Activated naive CD8-positive, alpha-beta T cell treated with anti-CD3 and anti-CD28 coated beads, Interleukin-2, amount 10 ng/mL, durations not matched to agents 7 days and 5 days (primary cell): ENCODE measurements at regions not wholly inside any gene's neighbourhood (a gene's known extent, or its start where the extent isn't known, plus 50 kb on each side); places are given as distances from the start of the nearest gene placed in this dataset.

Source experiments
- ATAC-seq: fragments of 150-1000 bp; cut with Tn5 transposase; one replicate; pipeline ENCODE4 v1.10.0; 2021; ENCODE audit warnings: low read depth, moderate library complexity
- POLR2A ChIA-PET: fragments of 350-600 bp; sonication (Branson Sonifier 250); formaldehyde crosslinking; loops from one replicate; lab custom pipeline; 2021; ENCODE audit warnings: antibody characterized with exemption; lab: Charles Lee
- DNase-seq: peaks from one replicate; pipeline ENCODE4 v3.0.0; 2021
- H3K27ac Mint-ChIP-seq: one replicate; pipeline ENCODE4 v1.8.0; 2022; ENCODE audit warnings: mild to moderate bottlenecking, mixed read lengths
- H3K27me3 Mint-ChIP-seq: one replicate; pipeline ENCODE4 v1.8.0; 2022; ENCODE audit warnings: mild to moderate bottlenecking, moderate library complexity, mixed read lengths
- H3K36me3 Mint-ChIP-seq: one replicate; pipeline ENCODE4 v1.8.0; 2021; ENCODE audit warnings: mild to moderate bottlenecking, mixed read lengths
- H3K4me1 Mint-ChIP-seq: one replicate; pipeline ENCODE4 v1.8.0; 2021; ENCODE audit warnings: mixed read lengths
- H3K4me3 Mint-ChIP-seq: one replicate; pipeline ENCODE4 v1.8.0; 2022; ENCODE audit warnings: mild to moderate bottlenecking, moderate library complexity, mixed read lengths
- H3K9me3 Mint-ChIP-seq: one replicate; pipeline ENCODE4 v1.8.0; 2021; ENCODE audit warnings: mixed read lengths

- H3K4me1 Mint-ChIP-seq = no peaks in the 10 kb centered on the region
- no peak for DNase-seq
- no peaks in the 10 kb centered on the region for H3K27me3 Mint-ChIP-seq
- no peak for ATAC-seq
- no peaks in the 10 kb centered on the region for H3K9me3 Mint-ChIP-seq
- no peak overlapping the region for H3K4me3 Mint-ChIP-seq
- H3K36me3 Mint-ChIP-seq = no peaks in the 10 kb centered on the region
- POLR2A ChIA-PET = no interaction called here
- no peak overlapping the region for H3K27ac Mint-ChIP-seq
Measured at GRCh38 chr2:138193416-138194213, 229.3 kb downstream of the HNMT start.

GRCh38 chr2:138201286-138201685 is 237.0 kb downstream of the HNMT start:
- Mint-ChIP-seq H3K4me3 (no peak overlapping the region), H3K27me3 (no peaks in the 10 kb centered on the region), H3K27ac (no peak overlapping the region), H3K9me3 (peaks cover 3% of the 10 kb centered on the region), H3K4me1 (no peaks in the 10 kb centered on the region), H3K36me3 (no peaks in the 10 kb centered on the region)
- ATAC-seq = no peak
- POLR2A ChIA-PET = no interaction called here
- no peak for DNase-seq

- no peak for DNase-seq
- H3K27me3 Mint-ChIP-seq = no peaks in the 10 kb centered on the region
- H3K36me3 Mint-ChIP-seq = no peaks in the 10 kb centered on the region
- ATAC-seq = no peak
- H3K4me3 Mint-ChIP-seq = no peak overlapping the region
- H3K4me1 Mint-ChIP-seq = no peaks in the 10 kb centered on the region
- POLR2A ChIA-PET = no interaction called here
- peaks cover 3% of the 10 kb centered on the region for H3K9me3 Mint-ChIP-seq
- H3K27ac Mint-ChIP-seq = no peak overlapping the region
Measured at GRCh38 chr2:138202762-138203161, 238.5 kb downstream of the HNMT start.

- Mint-ChIP-seq H3K27me3 (no peaks in the 10 kb centered on the region), H3K4me3 (no peak overlapping the region), H3K4me1 (no peaks in the 10 kb centered on the region), H3K36me3 (no peaks in the 10 kb centered on the region), H3K27ac (no peak overlapping the region), H3K9me3 (peaks cover 3% of the 10 kb centered on the region)
- DNase-seq (no peak), ATAC-seq (no peak)
- POLR2A ChIA-PET = no interaction called here
Measured at GRCh38 chr2:138205281-138205680, 241.0 kb downstream of the HNMT start.

DNA sequence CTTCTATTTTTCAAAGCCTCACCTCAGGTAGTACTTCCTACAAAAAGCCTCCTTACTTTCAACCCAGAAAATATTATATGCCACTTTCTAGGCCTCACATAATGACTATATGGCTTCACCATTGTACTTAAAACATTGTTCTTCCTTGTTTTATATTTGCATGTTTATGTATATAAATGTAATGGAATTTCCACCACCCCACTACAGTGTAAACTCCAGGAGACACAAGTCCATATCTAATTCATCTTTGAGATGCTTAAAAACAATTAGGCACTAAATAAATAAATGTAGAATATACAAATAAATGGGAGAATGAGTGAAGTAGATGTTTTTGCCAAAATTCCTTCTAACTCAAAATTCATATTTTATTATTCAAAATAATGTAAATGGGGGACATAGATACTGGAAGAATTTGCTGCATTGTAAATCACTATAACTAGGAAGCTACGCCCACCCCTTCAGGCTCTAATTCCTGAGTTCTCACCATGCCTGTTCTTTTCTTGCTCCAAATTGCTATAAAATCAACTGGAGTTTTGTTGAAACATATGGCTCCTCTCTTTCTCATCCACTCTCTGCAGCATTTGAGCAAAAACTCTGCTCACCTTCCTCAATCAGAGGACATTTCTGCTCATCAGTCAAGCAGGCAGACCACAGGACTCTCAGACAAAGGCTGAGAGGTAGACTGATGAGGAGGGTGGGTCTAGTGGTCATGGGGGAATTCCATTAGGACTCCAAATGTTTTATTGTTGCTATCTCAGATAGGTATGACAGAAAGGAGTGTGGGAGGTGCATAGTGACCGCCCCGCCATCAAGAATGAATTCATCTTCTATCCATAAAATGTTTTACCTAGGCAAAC is 243.0 kb downstream of the HNMT start:
- H3K4me1 Mint-ChIP-seq = no peaks in the 10 kb centered on the region
- peaks cover 3% of the 10 kb centered on the region for H3K9me3 Mint-ChIP-seq
- no peak overlapping the region for H3K27ac Mint-ChIP-seq
- no peaks in the 10 kb centered on the region for H3K36me3 Mint-ChIP-seq
- no peaks in the 10 kb centered on the region for H3K27me3 Mint-ChIP-seq
- H3K4me3 Mint-ChIP-seq = no peak overlapping the region
- ATAC-seq (no peak), DNase-seq (no peak)
- POLR2A ChIA-PET = no interaction called here

DNA sequence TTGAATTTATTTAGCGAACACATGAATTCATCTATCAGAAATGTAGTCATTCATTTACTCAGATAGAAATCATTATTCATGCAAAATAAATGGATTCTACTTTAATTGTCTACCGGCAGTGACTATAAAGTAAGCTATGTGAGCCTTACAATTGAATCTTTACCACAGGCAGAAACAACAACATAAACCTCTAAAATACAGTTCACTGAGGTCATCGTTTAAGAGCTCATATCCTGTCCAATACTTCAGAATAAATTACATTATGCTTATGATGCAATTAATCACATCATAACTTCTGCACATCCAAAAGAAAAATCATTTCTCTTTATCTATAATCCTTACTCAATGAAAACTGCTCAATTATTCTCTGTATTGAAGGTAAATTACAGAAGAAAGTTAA is 244.7 kb downstream of the HNMT start:
- Mint-ChIP-seq H3K9me3 (peaks cover 5% of the 10 kb centered on the region), H3K4me3 (no peak overlapping the region), H3K27me3 (no peaks in the 10 kb centered on the region), H3K36me3 (no peaks in the 10 kb centered on the region), H3K27ac (no peak overlapping the region), H3K4me1 (no peaks in the 10 kb centered on the region)
- DNase-seq = no peak
- ATAC-seq = no peak
- POLR2A ChIA-PET = no interaction called here

- H3K9me3 Mint-ChIP-seq = peaks cover 5% of the 10 kb centered on the region
- no peaks in the 10 kb centered on the region for H3K4me1 Mint-ChIP-seq
- H3K27me3 Mint-ChIP-seq = no peaks in the 10 kb centered on the region
- no peak overlapping the region for H3K27ac Mint-ChIP-seq
- ATAC-seq (no peak), DNase-seq (no peak)
- POLR2A ChIA-PET = no interaction called here
- H3K4me3 Mint-ChIP-seq = no peak overlapping the region
- no peaks in the 10 kb centered on the region for H3K36me3 Mint-ChIP-seq
Measured at GRCh38 chr2:138210487-138210886, 246.2 kb downstream of the HNMT start.

- POLR2A ChIA-PET = no interaction called here
- ATAC-seq (no peak), DNase-seq (no peak)
- Mint-ChIP-seq H3K27me3 (no peaks in the 10 kb centered on the region), H3K4me3 (no peak overlapping the region), H3K36me3 (no peaks in the 10 kb centered on the region), H3K9me3 (peaks cover 5% of the 10 kb centered on the region), H3K27ac (no peak overlapping the region), H3K4me1 (no peaks in the 10 kb centered on the region)
Measured at GRCh38 chr2:138212434-138212833, 248.2 kb downstream of the HNMT start.

GRCh38 chr2:138213084-138213483 is 248.8 kb downstream of the HNMT start:
- Mint-ChIP-seq H3K4me3 (no peak overlapping the region), H3K27ac (no peak overlapping the region), H3K9me3 (peaks cover 5% of the 10 kb centered on the region), H3K27me3 (no peaks in the 10 kb centered on the region), H3K36me3 (no peaks in the 10 kb centered on the region), H3K4me1 (no peaks in the 10 kb centered on the region)
- POLR2A ChIA-PET = no interaction called here
- DNase-seq = no peak
- no peak for ATAC-seq

DNA sequence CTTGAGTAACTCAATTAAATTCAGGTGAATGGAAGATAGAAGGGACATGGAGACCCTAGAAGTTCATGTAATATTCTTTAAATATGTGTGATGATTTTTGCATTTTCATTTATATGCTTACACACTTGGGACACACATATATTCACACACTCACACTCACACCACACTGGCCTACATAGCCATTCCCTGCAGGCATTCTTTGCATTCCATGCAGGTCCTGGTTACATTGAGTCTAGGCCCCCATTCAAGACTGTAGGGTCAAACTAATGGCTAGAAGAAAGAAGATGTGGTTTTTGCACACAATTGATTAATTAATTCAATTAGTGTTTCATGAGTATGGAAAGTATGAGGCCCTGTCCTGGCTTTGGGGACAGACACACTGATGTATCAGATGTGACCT is 249.4 kb downstream of the HNMT start:
- H3K27me3 Mint-ChIP-seq = no peaks in the 10 kb centered on the region
- POLR2A ChIA-PET = no interaction called here
- ATAC-seq (no peak), DNase-seq (no peak)
- H3K4me3 Mint-ChIP-seq = no peak overlapping the region
- no peak overlapping the region for H3K27ac Mint-ChIP-seq
- H3K36me3 Mint-ChIP-seq = no peaks in the 10 kb centered on the region
- H3K9me3 Mint-ChIP-seq = peaks cover 5% of the 10 kb centered on the region
- H3K4me1 Mint-ChIP-seq = no peaks in the 10 kb centered on the region

- no peaks in the 10 kb centered on the region for H3K36me3 Mint-ChIP-seq
- DNase-seq (no peak), ATAC-seq (no peak)
- H3K27me3 Mint-ChIP-seq = no peaks in the 10 kb centered on the region
- POLR2A ChIA-PET = no interaction called here
- H3K4me3 Mint-ChIP-seq = no peak overlapping the region
- no peaks in the 10 kb centered on the region for H3K4me1 Mint-ChIP-seq
- H3K9me3 Mint-ChIP-seq = peaks cover 5% of the 10 kb centered on the region
- H3K27ac Mint-ChIP-seq = no peak overlapping the region
Measured at GRCh38 chr2:138215958-138216357, 251.7 kb downstream of the HNMT start.

DNA sequence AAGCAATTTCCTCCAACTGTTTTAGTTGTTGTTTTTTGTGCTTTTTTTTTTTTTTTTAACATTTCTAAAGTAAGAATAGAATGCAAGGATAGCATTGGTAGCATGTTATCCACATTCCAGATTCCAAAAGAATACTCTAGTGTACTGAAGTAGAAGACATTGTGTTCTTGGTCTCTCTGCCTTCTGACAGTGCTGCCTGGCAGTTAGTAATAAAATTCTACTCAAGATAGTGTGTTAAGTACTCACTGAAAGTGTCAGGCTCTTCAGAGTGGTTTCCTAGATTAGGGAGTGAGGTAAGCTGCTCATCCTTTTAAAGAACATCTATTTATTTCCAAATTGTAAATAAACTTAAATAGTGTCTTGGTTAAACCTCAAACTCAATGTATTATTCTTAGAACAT is 253.7 kb downstream of the HNMT start:
- DNase-seq (no peak), ATAC-seq (no peak)
- Mint-ChIP-seq H3K36me3 (no peaks in the 10 kb centered on the region), H3K27ac (no peak overlapping the region), H3K9me3 (peaks cover 2% of the 10 kb centered on the region), H3K4me1 (no peaks in the 10 kb centered on the region), H3K4me3 (no peak overlapping the region), H3K27me3 (no peaks in the 10 kb centered on the region)
- POLR2A ChIA-PET = no interaction called here

DNA sequence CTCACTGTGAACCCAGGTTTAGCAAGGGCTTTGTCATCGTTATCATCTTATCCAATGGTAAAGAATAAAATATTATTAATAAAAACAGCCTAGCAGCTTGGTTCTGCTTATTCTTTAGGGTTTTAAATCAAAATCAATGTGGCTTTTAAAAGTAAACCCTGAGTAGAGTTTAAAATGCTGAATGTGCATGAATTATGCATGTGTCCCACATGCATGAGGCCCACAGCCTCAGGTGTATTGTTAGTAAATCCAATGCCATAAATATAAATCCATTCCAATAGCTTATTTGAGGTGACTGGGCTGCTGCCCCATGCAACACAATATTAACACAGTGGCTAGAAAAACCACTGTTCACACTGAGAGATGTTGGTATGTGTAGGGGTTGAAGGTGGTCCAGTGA is 254.1 kb downstream of the HNMT start:
- POLR2A ChIA-PET = no interaction called here
- ATAC-seq = no peak
- DNase-seq = no peak
- no peaks in the 10 kb centered on the region for H3K4me1 Mint-ChIP-seq
- H3K9me3 Mint-ChIP-seq = peaks cover 2% of the 10 kb centered on the region
- H3K36me3 Mint-ChIP-seq = no peaks in the 10 kb centered on the region
- no peak overlapping the region for H3K4me3 Mint-ChIP-seq
- H3K27me3 Mint-ChIP-seq = no peaks in the 10 kb centered on the region
- H3K27ac Mint-ChIP-seq = no peak overlapping the region

GRCh38 chr2:138219961-138220360 is 255.7 kb downstream of the HNMT start:
- Mint-ChIP-seq H3K9me3 (no peaks in the 10 kb centered on the region), H3K27me3 (no peaks in the 10 kb centered on the region), H3K27ac (no peak overlapping the region), H3K36me3 (no peaks in the 10 kb centered on the region), H3K4me1 (no peaks in the 10 kb centered on the region), H3K4me3 (no peak overlapping the region)
- ATAC-seq = no peak
- POLR2A ChIA-PET = no interaction called here
- no peak for DNase-seq
